GM12892 (cell line): ENCODE measurements at regions not wholly inside any gene's neighbourhood (a gene's known extent, or its start where the extent isn't known, plus 50 kb on each side); places are given as distances from the start of the nearest gene placed in this dataset.

Experiments used
- POLR2A ChIP-seq: IDR thresholded peaks from 2 replicates; pipeline ENCODE4 v1.6.1; 2011; ENCODE audit warnings: low read depth, low read length, control low read depth
- POLR2AphosphoS5 ChIP-seq: IDR thresholded peaks from 2 replicates; pipeline ENCODE4 v1.6.1; 2011; ENCODE audit warnings: low read depth, low read length, control low read depth

DNA sequence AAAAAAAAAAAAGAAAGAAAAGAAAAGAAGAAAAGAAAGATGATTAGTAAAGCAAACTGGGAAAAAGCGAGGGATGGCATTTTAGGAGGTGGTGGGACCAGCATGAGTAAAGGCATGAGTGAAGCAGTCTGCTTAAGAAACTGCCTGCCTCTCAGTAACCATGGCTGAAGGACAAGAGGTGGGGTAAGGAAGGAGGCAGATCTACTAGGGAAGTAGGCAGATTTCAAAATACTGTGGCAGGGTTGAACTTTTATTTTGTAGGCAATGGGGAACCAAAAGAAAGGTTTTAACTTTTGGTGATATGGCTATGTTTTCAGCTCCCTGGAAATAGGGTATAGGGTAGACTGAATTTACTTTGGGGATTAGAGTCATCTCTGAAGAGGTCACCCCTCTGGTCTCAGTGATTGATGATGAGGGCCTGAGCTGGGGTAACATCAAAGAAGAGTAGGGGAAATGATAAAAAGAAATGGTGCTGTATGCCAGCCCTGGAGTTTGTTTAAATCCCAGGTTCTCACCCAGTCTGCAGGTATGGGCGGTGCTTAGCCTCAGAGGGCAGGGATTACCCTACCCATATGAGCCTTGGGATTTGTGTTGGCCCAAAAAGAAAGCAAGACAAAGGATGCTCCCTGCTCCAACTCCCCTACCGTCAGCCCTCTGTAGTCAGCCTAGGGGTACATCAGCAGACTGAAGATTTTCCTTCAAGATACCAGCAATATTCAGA is 316.2 kb downstream of the CWC27 start:
- no peak for TF ChIP-seq POLR2A
- TF ChIP-seq POLR2AphosphoS5 = no peak
